22Rv1 (cell line): ENCODE measurements at regions not wholly inside any gene's neighbourhood (a gene's known extent, or its start where the extent isn't known, plus 50 kb on each side); places are given as distances from the start of the nearest gene placed in this dataset.

Experiments used
- ZFX ChIP-seq: fragments of 450-650 bp; IDR thresholded peaks from 2 replicates; pipeline ENCODE4 v1.6.1; 2017; ENCODE audit warnings: antibody characterized with exemption, borderline replicate concordance
- TF ChIP-seq, protein P1 (sequence below): fragments of 450-650 bp; IDR thresholded peaks from 2 replicates; pipeline ENCODE4 v1.5.1; 2017; ENCODE audit warnings: mild to moderate bottlenecking

DNA sequence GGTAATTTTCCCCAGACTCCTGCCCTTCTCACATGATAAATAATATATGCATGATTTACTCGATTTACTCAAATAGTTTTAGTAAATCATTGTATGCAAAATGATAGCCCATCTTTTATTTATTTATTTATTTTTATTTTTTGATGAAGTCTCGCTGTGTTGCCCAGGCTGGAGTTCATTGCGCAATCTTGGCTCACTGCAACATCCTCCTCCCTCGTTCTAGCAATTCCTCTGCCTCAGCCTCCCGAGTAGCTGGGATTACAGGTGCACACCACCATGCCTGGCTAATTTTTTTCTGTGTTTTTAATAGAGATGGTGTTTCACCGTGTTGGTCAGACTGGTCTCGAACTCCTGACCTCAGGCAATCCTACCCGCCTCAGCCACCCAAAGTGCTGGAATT is 343.8 kb upstream of the PLSCR5 start:
- TF ChIP-seq, protein P1, sequence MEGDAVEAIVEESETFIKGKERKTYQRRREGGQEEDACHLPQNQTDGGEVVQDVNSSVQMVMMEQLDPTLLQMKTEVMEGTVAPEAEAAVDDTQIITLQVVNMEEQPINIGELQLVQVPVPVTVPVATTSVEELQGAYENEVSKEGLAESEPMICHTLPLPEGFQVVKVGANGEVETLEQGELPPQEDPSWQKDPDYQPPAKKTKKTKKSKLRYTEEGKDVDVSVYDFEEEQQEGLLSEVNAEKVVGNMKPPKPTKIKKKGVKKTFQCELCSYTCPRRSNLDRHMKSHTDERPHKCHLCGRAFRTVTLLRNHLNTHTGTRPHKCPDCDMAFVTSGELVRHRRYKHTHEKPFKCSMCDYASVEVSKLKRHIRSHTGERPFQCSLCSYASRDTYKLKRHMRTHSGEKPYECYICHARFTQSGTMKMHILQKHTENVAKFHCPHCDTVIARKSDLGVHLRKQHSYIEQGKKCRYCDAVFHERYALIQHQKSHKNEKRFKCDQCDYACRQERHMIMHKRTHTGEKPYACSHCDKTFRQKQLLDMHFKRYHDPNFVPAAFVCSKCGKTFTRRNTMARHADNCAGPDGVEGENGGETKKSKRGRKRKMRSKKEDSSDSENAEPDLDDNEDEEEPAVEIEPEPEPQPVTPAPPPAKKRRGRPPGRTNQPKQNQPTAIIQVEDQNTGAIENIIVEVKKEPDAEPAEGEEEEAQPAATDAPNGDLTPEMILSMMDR: no peak
- TF ChIP-seq ZFX: no peak
